ENCODE measurements at regions not wholly inside any gene's neighbourhood (a gene's known extent, or its start where the extent isn't known, plus 50 kb on each side); places are given as distances from the start of the nearest gene placed in this dataset.
"Not testable (repeated sequence)": the region's sequence is repeated elsewhere in the genome, so short reads cannot be mapped to it uniquely, and the experiment has no call there.

GRCh38 chr1:60619581-60619980, 462.8 kb upstream of the NFIA start:
- ChIA-PET POLR2A (no interaction called here), CTCF (no interaction called here)
- no peak for TF ChIP-seq CTCF (IDR thresholded peaks at IDR 0.05; ENCODE audit: insufficient read depth, low read length, missing control alignments)
- DNase-seq (ENCODE audit: low read depth, low spot score): no peak
- H3K4me3 ChIP-seq (ENCODE audit: low read depth, low read length): no peak overlapping the region

GRCh38 chr1:60615666-60616065, 466.7 kb upstream of the NFIA start:
- TF ChIP-seq CTCF (IDR thresholded peaks at IDR 0.05; ENCODE audit: insufficient read depth, low read length, missing control alignments): no peak
- H3K4me3 ChIP-seq (ENCODE audit: low read depth, low read length): no peak overlapping the region
- ChIA-PET POLR2A (no interaction called here), CTCF (interaction anchor here (1.1 kb wide), 1 partner anchor 644 kb away, joined by 4 read pairs; no protein-coding TSS in a partner anchor)
- peak; percentile 2 for DNase-seq (ENCODE audit: low read depth, low spot score)

GRCh38 chr1:60612790-60613189, 469.6 kb upstream of the NFIA start:
- ChIA-PET CTCF (no interaction called here), POLR2A (no interaction called here)
- no peak for DNase-seq (ENCODE audit: low read depth, low spot score)
- no peak overlapping the region for H3K4me3 ChIP-seq (ENCODE audit: low read depth, low read length)
- no peak for TF ChIP-seq CTCF (IDR thresholded peaks at IDR 0.05; ENCODE audit: insufficient read depth, low read length, missing control alignments)

- CTCF ChIA-PET; H3K4me3 ChIP-seq (ENCODE audit: low read depth, low read length); POLR2A ChIA-PET; DNase-seq (ENCODE audit: low read depth, low spot score): not testable (repeated sequence)
These were observed 475.4 kb upstream of the NFIA start for GRCh38 chr1:60606921-60607320.

- TF ChIP-seq CTCF (IDR thresholded peaks at IDR 0.05; ENCODE audit: insufficient read depth, low read length, missing control alignments): no peak
- ChIA-PET POLR2A (no interaction called here), CTCF (no interaction called here)
- no peak overlapping the region for H3K4me3 ChIP-seq (ENCODE audit: low read depth, low read length)
- no peak for DNase-seq (ENCODE audit: low read depth, low spot score)
These were observed 481.8 kb upstream of the NFIA start for GRCh38 chr1:60600532-60600931.

- H3K4me3 ChIP-seq (ENCODE audit: low read depth, low read length): no peak overlapping the region
- TF ChIP-seq CTCF (IDR thresholded peaks at IDR 0.05; ENCODE audit: insufficient read depth, low read length, missing control alignments): no peak
- CTCF ChIA-PET: no interaction called here
- DNase-seq (ENCODE audit: low read depth, low spot score): no peak
- POLR2A ChIA-PET: no interaction called here
These were observed 482.8 kb upstream of the NFIA start for GRCh38 chr1:60599574-60599973.

GRCh38 chr1:60598041-60598910, 484.1 kb upstream of the NFIA start:
- DNase-seq (ENCODE audit: low read depth, low spot score): no peak
- no peak overlapping the region for H3K4me3 ChIP-seq (ENCODE audit: low read depth, low read length)
- ChIA-PET CTCF (no interaction called here), POLR2A (no interaction called here)
- TF ChIP-seq CTCF (IDR thresholded peaks at IDR 0.05; ENCODE audit: insufficient read depth, low read length, missing control alignments): no peak
